H1 (cell line): ENCODE measurements at regions not wholly inside any gene's neighbourhood (a gene's known extent, or its start where the extent isn't known, plus 50 kb on each side); places are given as distances from the start of the nearest gene placed in this dataset.

Experiments
- CTCF ChIA-PET: fragments of 300-600 bp; sonication (Branson Sonifier 250); formaldehyde crosslinking; loops from one replicate; lab custom pipeline; 2021; ENCODE audit not compliant: partially characterized antibody; lab: Charles Lee
- POLR2A ChIA-PET: fragments of 300-600 bp; sonication (Branson Sonifier 250); formaldehyde crosslinking; loops from one replicate; lab custom pipeline; 2021; ENCODE audit warnings: inconsistent platforms; ENCODE audit not compliant: partially characterized antibody; lab: Charles Lee
- DNase-seq, 2 experiments: peaks; one replicate each; pipeline versions ENCODE4 v3.0.0 to v3.0.0-alpha.2; 2010 to 2022; ENCODE audit warnings: low spot score in 2 of 2, low read depth in 1 of 2, mixed read lengths in 1 of 2
- FAIRE-seq: peaks from 2 replicates; lab custom pipeline; 2011; peaks lifted over from hg19 to GRCh38; lab: Jason Lieb, UNC
- H2AFZ ChIP-seq: 2 replicates; pipeline ENCODE4 v1.8.1; 2012; ENCODE audit warnings: low read length, inconsistent platforms
- H2AK5ac ChIP-seq: 2 replicates; pipeline ENCODE4 v1.6.1; 2013; ENCODE audit warnings: low read depth, low read length
- H2BK120ac ChIP-seq: replicated peaks from 2 replicates; pipeline ENCODE3; 2013; ENCODE audit warnings: low read depth, low read length, inconsistent platforms
- H2BK12ac ChIP-seq: 2 replicates; pipeline ENCODE4 v1.6.1; 2013; ENCODE audit warnings: low read depth, low read length
- H2BK15ac ChIP-seq: 2 replicates; pipeline ENCODE4 v1.6.1; 2013; ENCODE audit warnings: low read length
- H2BK20ac ChIP-seq: 2 replicates; pipeline ENCODE4 v1.6.1; 2013; ENCODE audit warnings: low read length
- H2BK5ac ChIP-seq: 2 replicates; pipeline ENCODE4 v1.6.1; 2013; ENCODE audit warnings: low read depth, low read length
- H3K14ac ChIP-seq: 2 replicates; pipeline ENCODE4 v1.6.1; 2013; ENCODE audit warnings: inconsistent platforms; ENCODE audit not compliant: insufficient read length
- H3K18ac ChIP-seq: 2 replicates; pipeline ENCODE4 v1.6.1; 2013; ENCODE audit warnings: low read length; ENCODE audit errors: extremely low read depth
- H3K23ac ChIP-seq: 2 replicates; pipeline ENCODE4 v1.6.1; 2013; ENCODE audit warnings: inconsistent platforms; ENCODE audit not compliant: insufficient read length
- H3K23me2 ChIP-seq: 2 replicates; pipeline ENCODE4 v1.6.1; 2013; ENCODE audit warnings: low read depth, low read length
- H3K27ac ChIP-seq: 2 replicates; pipeline ENCODE4 v1.6.1; 2011; ENCODE audit warnings: low read depth, low read length, inconsistent platforms
- H3K27me3 ChIP-seq, 4 experiments: replicated peaks in 1 of 4; 1 replicate in 1 of 4; 2 replicates in 3 of 4; pipeline versions ENCODE4 v1.6.1 to v1.8.1; 2011 to 2013; ENCODE audit warnings: low read length in 3 of 4, mild to moderate bottlenecking in 3 of 4, inconsistent platforms in 2 of 4, mixed read lengths in 2 of 4, moderate library complexity in 1 of 4; ENCODE audit not compliant: control insufficient read depth in 3 of 4, insufficient read depth in 3 of 4; ENCODE audit errors: extremely low read depth in 1 of 4
- H3K36me3 ChIP-seq, 4 experiments: 2 replicates each; pipeline versions ENCODE4 v1.6.1 to v1.8.1; 2011 to 2013; ENCODE audit warnings: mild to moderate bottlenecking in 4 of 4, low read length in 3 of 4, moderate library complexity in 2 of 4, control low read depth in 1 of 4, inconsistent platforms in 1 of 4; ENCODE audit not compliant: insufficient read depth in 4 of 4, control insufficient read depth in 2 of 4
- H3K4ac ChIP-seq: replicated peaks from 2 replicates; pipeline ENCODE3; 2013; ENCODE audit warnings: low read length, low read depth, mixed read lengths, inconsistent platforms; ENCODE audit not compliant: insufficient read length
- H3K4me1 ChIP-seq, 4 experiments: replicated peaks in 1 of 4; 1 replicate in 1 of 4; 2 replicates in 3 of 4; pipeline versions ENCODE4 v1.6.1 to v1.8.1; 2011 to 2013; ENCODE audit warnings: low read length in 3 of 4, inconsistent platforms in 2 of 4, mixed read lengths in 1 of 4; ENCODE audit not compliant: insufficient read depth in 4 of 4, control insufficient read depth in 3 of 4
- H3K4me2 ChIP-seq, 2 experiments: 2 replicates each; pipeline versions ENCODE4 v1.6.1 to v1.8.1; 2011 to 2013; ENCODE audit warnings: low read depth in 2 of 2, low read length in 2 of 2, control low read depth in 1 of 2, inconsistent platforms in 1 of 2, mild to moderate bottlenecking in 1 of 2; ENCODE audit not compliant: insufficient read depth in 1 of 2
- H3K4me3 ChIP-seq, 4 experiments: fragments of 200-600, 300-600 bp in 1 of 4; sonication (generic), shearing (Covaris generic), sonication (Bioruptor Twin) in 1 of 4; 2 replicates each; pipeline versions ENCODE4 v1.5.1 to v1.8.1; 2011 to 2016; ENCODE audit warnings: low read length in 4 of 4, low read depth in 3 of 4, control low read depth in 2 of 4, inconsistent platforms in 2 of 4, mild to moderate bottlenecking in 2 of 4, mixed read lengths in 1 of 4, moderate library complexity in 1 of 4; ENCODE audit not compliant: insufficient read depth in 2 of 4; ENCODE audit errors: extremely low read depth in 1 of 4
- H3K56ac ChIP-seq: replicated peaks from 2 replicates; pipeline ENCODE3; 2013; ENCODE audit warnings: low read depth, mild to moderate bottlenecking, mixed read lengths, low read length, inconsistent platforms; ENCODE audit not compliant: insufficient read length
- H3K79me1 ChIP-seq: 2 replicates; pipeline ENCODE4 v1.6.1; 2013; ENCODE audit warnings: low read depth, low read length, control low read depth
- H3K79me2 ChIP-seq, 2 experiments: 2 replicates each; pipeline versions ENCODE4 v1.6.1 to v1.8.1; 2012 to 2013; ENCODE audit warnings: low read length in 2 of 2, mild to moderate bottlenecking in 2 of 2, inconsistent platforms in 1 of 2; ENCODE audit not compliant: insufficient read depth in 2 of 2, control insufficient read depth in 1 of 2
- H3K9ac ChIP-seq, 4 experiments: replicated peaks in 1 of 4; 1 replicate in 1 of 4; 2 replicates in 3 of 4; pipeline versions ENCODE4 v1.6.1 to v1.8.1; 2011 to 2013; ENCODE audit warnings: low read depth in 3 of 4, low read length in 3 of 4, control low read depth in 2 of 4, mild to moderate bottlenecking in 2 of 4, moderate library complexity in 2 of 4, inconsistent platforms in 1 of 4; ENCODE audit errors: extremely low read depth in 1 of 4
- H3K9me3 ChIP-seq, 2 experiments: 2 replicates each; pipeline versions ENCODE4 v1.6.1 to v1.8.1; 2012 to 2013; ENCODE audit warnings: mild to moderate bottlenecking in 2 of 2, moderate library complexity in 2 of 2, control low read depth in 1 of 2, inconsistent platforms in 1 of 2, low read depth in 1 of 2, low read length in 1 of 2, mixed read lengths in 1 of 2; ENCODE audit not compliant: insufficient read depth in 2 of 2
- H4K20me1 ChIP-seq, 2 experiments: replicated peaks in 1 of 2; 2 replicates each; pipeline versions ENCODE3 to v1.8.1; 2011 to 2013; ENCODE audit warnings: inconsistent platforms in 2 of 2, low read length in 2 of 2, mild to moderate bottlenecking in 1 of 2; ENCODE audit not compliant: insufficient read depth in 2 of 2, control insufficient read depth in 1 of 2
- H4K5ac ChIP-seq: 2 replicates; pipeline ENCODE4 v1.6.1; 2013; ENCODE audit warnings: low read length, low read depth, mixed read lengths, inconsistent platforms; ENCODE audit not compliant: insufficient read length
- H4K8ac ChIP-seq: 2 replicates; pipeline ENCODE4 v1.8.0; 2013; ENCODE audit warnings: mild to moderate bottlenecking, moderate library complexity, low read length, inconsistent platforms; ENCODE audit not compliant: insufficient read depth; ENCODE audit errors: extremely low read depth
- H4K91ac ChIP-seq: replicated peaks from 2 replicates; pipeline ENCODE3; 2013; ENCODE audit warnings: low read length, mixed read lengths, inconsistent platforms; ENCODE audit not compliant: insufficient read length
- GTF2F1 ChIP-seq: IDR thresholded peaks from 2 replicates; pipeline ENCODE4 v1.6.1; 2012; ENCODE audit warnings: low read depth, low read length, improper control_type of control experiment, borderline replicate concordance
- KDM5A ChIP-seq: fragments of 200-600 bp; IDR thresholded peaks from 2 replicates; pipeline ENCODE4 v1.7.1; 2012; ENCODE audit warnings: mild to moderate bottlenecking, low read length, inconsistent platforms, mixed read lengths
- NRF1 ChIP-seq: IDR thresholded peaks from 2 replicates; pipeline ENCODE4 v1.6.1; 2011; ENCODE audit warnings: mild to moderate bottlenecking, low read depth, low read length, improper control_type of control experiment
- POLR2A ChIP-seq, 2 experiments: IDR thresholded peaks; 1 replicate in 1 of 2; 2 replicates in 1 of 2; pipeline ENCODE4 v1.6.1; 2011; ENCODE audit warnings: low read depth in 2 of 2, low read length in 2 of 2, mild to moderate bottlenecking in 2 of 2; ENCODE audit errors: control extremely low read depth in 1 of 2
- POU5F1 ChIP-seq: IDR thresholded peaks from 2 replicates; pipeline ENCODE4 v1.6.1; 2011; ENCODE audit warnings: low read depth, mild to moderate bottlenecking, low read length, moderate library complexity
- RAD21 ChIP-seq, 2 experiments: IDR thresholded peaks in 1 of 2; conservative IDR thresholded peaks in 1 of 2; 2 replicates each; pipeline ENCODE4 v1.6.1; 2011; ENCODE audit warnings: low read depth in 2 of 2, low read length in 2 of 2, improper control_type of control experiment in 1 of 2, inconsistent platforms in 1 of 2, mild to moderate bottlenecking in 1 of 2, moderate library complexity in 1 of 2
- RBBP5 ChIP-seq: IDR thresholded peaks from 2 replicates; pipeline ENCODE4 v1.7.1; 2012; ENCODE audit warnings: low read depth, mild to moderate bottlenecking, inconsistent platforms, low read length, moderate library complexity, borderline replicate concordance
- SRF ChIP-seq: IDR thresholded peaks from 2 replicates; pipeline ENCODE4 v1.6.1; 2011; ENCODE audit warnings: mild to moderate bottlenecking, low read depth, low read length, moderate library complexity
- WGBS, 2 experiments: shearing (Covaris generic) in 1 of 2; methylation state at CpG; one replicate each; pipeline versions ENCODE4 v1.1.6 to v1.1.7; 2013 to 2015; ENCODE audit warnings: low lambda C conversion rate in 2 of 2, mixed read lengths in 2 of 2, inconsistent platforms in 1 of 2, low coverage in 1 of 2, missing lambda C conversion rate in 1 of 2; ENCODE audit not compliant: insufficient replicate concordance in 2 of 2, insufficient coverage in 1 of 2, insufficient read length in 1 of 2; ENCODE audit errors: extremely low coverage in 1 of 2, missing lambda C conversion rate in 1 of 2; 5-methylcytosine and 5-hydroxymethylcytosine counted together
- TF ChIP-seq, protein P1 (sequence below): IDR thresholded peaks from 2 replicates; pipeline ENCODE4 v1.6.1; 2012; ENCODE audit warnings: low read length, inconsistent platforms
- TF ChIP-seq, protein P2 (sequence below): IDR thresholded peaks from 2 replicates; pipeline ENCODE4 v1.6.1; 2012; ENCODE audit warnings: inconsistent platforms

DNA sequence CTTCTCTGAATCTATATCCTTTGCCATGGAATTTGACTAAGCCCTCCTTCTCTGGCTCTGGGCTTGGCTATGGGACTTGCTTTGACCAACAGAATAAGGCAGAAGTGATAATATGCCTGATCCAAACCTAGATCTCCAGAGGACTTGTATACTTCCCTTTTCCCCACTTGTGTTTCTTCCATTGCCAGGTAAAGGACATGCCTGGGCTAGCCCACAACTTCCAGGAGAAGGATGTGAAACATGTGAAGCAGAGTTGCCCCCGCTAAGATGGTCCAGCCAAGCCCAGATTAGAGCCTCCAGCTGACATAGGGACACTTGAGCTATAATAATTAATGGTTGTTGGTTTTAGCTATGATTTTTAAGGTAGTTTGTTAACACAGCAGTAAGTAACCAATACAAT, 55.1 kb downstream of the FOXB1 start:
- H2BK20ac ChIP-seq: no peak overlapping the region
- no peaks in the 10 kb centered on the region for H3K36me3 ChIP-seq
- no peaks in the 10 kb centered on the region for H3K79me2 ChIP-seq
- H3K4me1 ChIP-seq: no peaks in the 10 kb centered on the region
- no peak overlapping the region for H2BK15ac ChIP-seq
- H2AK5ac ChIP-seq: no peak overlapping the region
- H4K8ac ChIP-seq: no peak overlapping the region
- H3K9me3 ChIP-seq: peaks cover 10% of the 10 kb centered on the region in 2 experiments; a peak in 2 of 4 replicates
- no peak overlapping the region for H3K4ac ChIP-seq
- no peak overlapping the region for H3K27ac ChIP-seq
- no peaks in the 10 kb centered on the region for H4K20me1 ChIP-seq
- 94% methylated on average over 1 of the region's 1 CpG; no CpG with 5 or more reads in 1 of the 2 experiments for WGBS, 2 experiments
- no peak overlapping the region for H4K91ac ChIP-seq
- ChIA-PET CTCF (interaction anchor here (0.9 to 1.1 kb wide), 2 partner anchors 9 to 20 kb away, joined by 3 read pairs; no protein-coding TSS in a partner anchor), POLR2A (no interaction called here)
- no peaks in the 10 kb centered on the region for H3K23me2 ChIP-seq
- no peak for TF ChIP-seq POLR2A (IDR thresholded peaks at IDR 0.05; ENCODE audit: control extremely low read depth in 1 of 2, low read depth in 2 of 2, low read length in 2 of 2)
- TF ChIP-seq NRF1: no peak
- TF ChIP-seq, protein P1, sequence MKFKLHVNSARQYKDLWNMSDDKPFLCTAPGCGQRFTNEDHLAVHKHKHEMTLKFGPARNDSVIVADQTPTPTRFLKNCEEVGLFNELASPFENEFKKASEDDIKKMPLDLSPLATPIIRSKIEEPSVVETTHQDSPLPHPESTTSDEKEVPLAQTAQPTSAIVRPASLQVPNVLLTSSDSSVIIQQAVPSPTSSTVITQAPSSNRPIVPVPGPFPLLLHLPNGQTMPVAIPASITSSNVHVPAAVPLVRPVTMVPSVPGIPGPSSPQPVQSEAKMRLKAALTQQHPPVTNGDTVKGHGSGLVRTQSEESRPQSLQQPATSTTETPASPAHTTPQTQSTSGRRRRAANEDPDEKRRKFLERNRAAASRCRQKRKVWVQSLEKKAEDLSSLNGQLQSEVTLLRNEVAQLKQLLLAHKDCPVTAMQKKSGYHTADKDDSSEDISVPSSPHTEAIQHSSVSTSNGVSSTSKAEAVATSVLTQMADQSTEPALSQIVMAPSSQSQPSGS: no peak
- TF ChIP-seq KDM5A: no peak
- no peak for TF ChIP-seq RBBP5
- no peak for TF ChIP-seq GTF2F1
- TF ChIP-seq, protein P2, sequence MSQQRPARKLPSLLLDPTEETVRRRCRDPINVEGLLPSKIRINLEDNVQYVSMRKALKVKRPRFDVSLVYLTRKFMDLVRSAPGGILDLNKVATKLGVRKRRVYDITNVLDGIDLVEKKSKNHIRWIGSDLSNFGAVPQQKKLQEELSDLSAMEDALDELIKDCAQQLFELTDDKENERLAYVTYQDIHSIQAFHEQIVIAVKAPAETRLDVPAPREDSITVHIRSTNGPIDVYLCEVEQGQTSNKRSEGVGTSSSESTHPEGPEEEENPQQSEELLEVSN: no peak
- TF ChIP-seq SRF: no peak
- no peak for TF ChIP-seq POU5F1
- TF ChIP-seq RAD21 (IDR thresholded peaks at IDR 0.05 in 1 of 2, conservative IDR thresholded peaks at IDR 0.05 in 1 of 2; ENCODE audit: low read depth in 2 of 2, low read length in 2 of 2): no peak
- DNase-seq (no peak), FAIRE-seq (no peak)
- no peak overlapping the region for H3K23ac ChIP-seq
- H2BK120ac ChIP-seq: no peak overlapping the region
- H3K18ac ChIP-seq: no peak overlapping the region
- H2AFZ ChIP-seq: no peak overlapping the region; the same call in 1 of the 2 replicates
- no peaks in the 10 kb centered on the region for H3K27me3 ChIP-seq
- H3K9ac ChIP-seq: no peak overlapping the region
- H2BK5ac ChIP-seq: no peak overlapping the region
- H3K4me3 ChIP-seq: no peak overlapping the region
- H3K56ac ChIP-seq: no peak overlapping the region
- H3K14ac ChIP-seq: no peak overlapping the region
- H4K5ac ChIP-seq: no peak overlapping the region
- H3K79me1 ChIP-seq: no peaks in the 10 kb centered on the region
- H3K4me2 ChIP-seq: no peak overlapping the region
- no peak overlapping the region for H2BK12ac ChIP-seq
